Kidney (tissue), 13 donors: ENCODE measurements at regions not wholly inside any gene's neighbourhood (a gene's known extent, or its start where the extent isn't known, plus 50 kb on each side); places are given as distances from the start of the nearest gene placed in this dataset.
"Not testable (repeated sequence)": the region's sequence is repeated elsewhere in the genome, so short reads cannot be mapped to it uniquely, and the experiment has no call there.

ENCODE experiments used
- DNase-seq, 5 donors: peaks; one replicate each; pipeline ENCODE4 v3.0.0-alpha.2; 2013 to 2020
- FAIRE-seq: peaks from 2 replicates; lab custom pipeline; 2012; peaks lifted over from hg19 to GRCh38; lab: Jason Lieb, UNC
- H3K27ac ChIP-seq, 2 donors: one replicate each; pipeline ENCODE4 v1.7.0; 2013; ENCODE audit warnings: low read depth in 2 of 2, low read length in 2 of 2, inconsistent platforms in 1 of 2
- H3K27me3 ChIP-seq: one replicate; pipeline ENCODE4 v1.7.1; 2013; ENCODE audit warnings: low read length, inconsistent platforms; ENCODE audit not compliant: control insufficient read depth, insufficient read depth
- H3K36me3 ChIP-seq, 3 donors: one replicate each; pipeline versions ENCODE4 v1.7.0 to v1.7.1; 2013; ENCODE audit warnings: low read length in 3 of 3, control low read depth in 1 of 3, inconsistent platforms in 1 of 3; ENCODE audit not compliant: insufficient read depth in 3 of 3, control insufficient read depth in 2 of 3
- H3K4me1 ChIP-seq, 3 donors: one replicate each; pipeline versions ENCODE4 v1.7.0 to v1.7.1; 2013; ENCODE audit warnings: low read length in 3 of 3, inconsistent platforms in 1 of 3, low read depth in 1 of 3; ENCODE audit not compliant: control insufficient read depth in 2 of 3, insufficient read depth in 2 of 3
- H3K4me3 ChIP-seq, 3 donors: one replicate each; pipeline versions ENCODE4 v1.7.0 to v1.8.1; 2013; ENCODE audit warnings: low read length in 3 of 3, control low read depth in 1 of 3, inconsistent platforms in 1 of 3
- H3K9ac ChIP-seq, 3 donors: one replicate each; pipeline versions ENCODE4 v1.7.0 to v1.7.1; 2013; ENCODE audit warnings: low read length in 3 of 3, control low read depth in 1 of 3, inconsistent platforms in 1 of 3
- H3K9me3 ChIP-seq, 3 donors: one replicate each; pipeline versions ENCODE4 v1.7.0 to v1.7.1; 2013; ENCODE audit warnings: low read length in 3 of 3, control low read depth in 1 of 3, inconsistent platforms in 1 of 3; ENCODE audit not compliant: control insufficient read depth in 2 of 3, insufficient read depth in 1 of 3
- intact Hi-C: fragments of 100-400 bp; cut with DNase I; formaldehyde crosslinking; loops from one replicate; pipeline ENCODE4 v1.11.1; 2022
- TF ChIP-seq, protein P1 (sequence below): IDR thresholded peaks from 3 replicates; pipeline ENCODE4 v1.5.1; 2012; ENCODE audit warnings: mild to moderate bottlenecking, moderate library complexity, borderline replicate concordance; ENCODE audit not compliant: insufficient read depth; ENCODE audit errors: extremely low read depth
- donor health status: control.
- donor health status: control.
- donor health status: control.
- donor health status: control.
- donor health status: control.
- donor health status: DM: yes; HTN: yes; CAD: no.
- donor health status: Normal renal cell carcinoma (clear cell type).

DNA sequence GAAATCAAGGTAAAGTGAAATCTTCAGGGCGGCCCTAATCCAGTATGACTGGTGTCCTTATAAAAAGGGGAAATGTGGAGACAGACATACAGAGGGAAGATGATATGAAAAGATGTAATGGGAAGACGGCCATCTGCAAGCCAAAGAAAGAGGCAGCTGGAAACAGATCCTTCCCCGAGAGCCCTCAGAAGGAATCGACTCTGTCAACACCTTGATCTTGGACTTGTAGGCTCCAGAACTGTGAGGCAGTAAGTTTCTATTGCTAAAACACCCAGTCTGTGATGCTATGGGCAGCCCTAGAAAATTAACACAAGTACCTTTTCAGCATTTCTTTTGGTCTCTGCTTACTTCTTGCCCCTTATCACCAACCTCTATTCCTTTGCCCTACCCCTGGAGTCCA lies 174.7 kb upstream of the TPM1 start:
- Histone ChIP-seq H3K27ac (no peak overlapping the region), H3K27me3 (no peaks in the 10 kb centered on the region), H3K4me1 (no peaks in the 10 kb centered on the region), H3K9ac (no peak overlapping the region), H3K36me3 (no peaks in the 10 kb centered on the region), H3K4me3 (no peak overlapping the region), H3K9me3 (peaks cover 0 to 4% (median 0%) of the 10 kb centered on the region in 3 donors)
- intact Hi-C loops = no loop called here
- TF ChIP-seq, protein P1, sequence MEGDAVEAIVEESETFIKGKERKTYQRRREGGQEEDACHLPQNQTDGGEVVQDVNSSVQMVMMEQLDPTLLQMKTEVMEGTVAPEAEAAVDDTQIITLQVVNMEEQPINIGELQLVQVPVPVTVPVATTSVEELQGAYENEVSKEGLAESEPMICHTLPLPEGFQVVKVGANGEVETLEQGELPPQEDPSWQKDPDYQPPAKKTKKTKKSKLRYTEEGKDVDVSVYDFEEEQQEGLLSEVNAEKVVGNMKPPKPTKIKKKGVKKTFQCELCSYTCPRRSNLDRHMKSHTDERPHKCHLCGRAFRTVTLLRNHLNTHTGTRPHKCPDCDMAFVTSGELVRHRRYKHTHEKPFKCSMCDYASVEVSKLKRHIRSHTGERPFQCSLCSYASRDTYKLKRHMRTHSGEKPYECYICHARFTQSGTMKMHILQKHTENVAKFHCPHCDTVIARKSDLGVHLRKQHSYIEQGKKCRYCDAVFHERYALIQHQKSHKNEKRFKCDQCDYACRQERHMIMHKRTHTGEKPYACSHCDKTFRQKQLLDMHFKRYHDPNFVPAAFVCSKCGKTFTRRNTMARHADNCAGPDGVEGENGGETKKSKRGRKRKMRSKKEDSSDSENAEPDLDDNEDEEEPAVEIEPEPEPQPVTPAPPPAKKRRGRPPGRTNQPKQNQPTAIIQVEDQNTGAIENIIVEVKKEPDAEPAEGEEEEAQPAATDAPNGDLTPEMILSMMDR = no peak
- DNase-seq (no peak), FAIRE-seq (no peak)

DNA sequence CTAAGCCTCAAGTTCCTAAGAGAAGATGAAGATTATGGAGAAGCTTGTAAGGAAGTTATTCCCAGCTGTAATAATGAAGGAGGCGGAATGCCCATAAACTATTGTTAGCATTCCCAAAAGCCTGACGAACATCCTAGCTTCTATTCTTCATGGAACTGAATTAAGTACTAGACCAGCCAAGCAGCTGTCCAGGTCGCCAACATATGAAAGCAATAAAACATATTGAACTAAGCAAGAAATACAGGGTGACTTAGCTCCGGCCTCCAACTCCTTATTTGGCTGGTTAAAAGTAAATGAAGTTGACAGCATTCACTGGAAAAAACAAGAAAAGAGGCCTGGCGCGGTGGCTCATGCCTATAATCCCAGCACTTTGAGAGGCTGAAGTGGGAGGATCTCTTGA lies 174.0 kb upstream of the TPM1 start:
- TF ChIP-seq, protein P1 = no peak
- DNase-seq = peak in 1 of 5 donors; percentile 51
- intact Hi-C loops = no loop called here
- Histone ChIP-seq H3K4me1 (no peaks in the 10 kb centered on the region), H3K9ac (no peak overlapping the region), H3K4me3 (no peak overlapping the region), H3K27ac (no peak overlapping the region), H3K36me3 (no peaks in the 10 kb centered on the region), H3K27me3 (no peaks in the 10 kb centered on the region), H3K9me3 (peaks cover 0 to 4% (median 0%) of the 10 kb centered on the region in 3 donors)
- no peak for FAIRE-seq

- no peak overlapping the region for H3K9ac ChIP-seq
- DNase-seq (no peak), FAIRE-seq (no peak)
- H3K27ac ChIP-seq = no peak overlapping the region
- peaks cover 0 to 4% (median 0%) of the 10 kb centered on the region in 3 donors for H3K9me3 ChIP-seq
- no peaks in the 10 kb centered on the region for H3K27me3 ChIP-seq
- intact Hi-C loops = no loop called here
- TF ChIP-seq, protein P1 = no peak
- H3K36me3 ChIP-seq = no peaks in the 10 kb centered on the region
- H3K4me1 ChIP-seq = no peaks in the 10 kb centered on the region
- no peak overlapping the region for H3K4me3 ChIP-seq
Observed at GRCh38 chr15:62869116-62869515, 173.4 kb upstream of the TPM1 start.

DNA sequence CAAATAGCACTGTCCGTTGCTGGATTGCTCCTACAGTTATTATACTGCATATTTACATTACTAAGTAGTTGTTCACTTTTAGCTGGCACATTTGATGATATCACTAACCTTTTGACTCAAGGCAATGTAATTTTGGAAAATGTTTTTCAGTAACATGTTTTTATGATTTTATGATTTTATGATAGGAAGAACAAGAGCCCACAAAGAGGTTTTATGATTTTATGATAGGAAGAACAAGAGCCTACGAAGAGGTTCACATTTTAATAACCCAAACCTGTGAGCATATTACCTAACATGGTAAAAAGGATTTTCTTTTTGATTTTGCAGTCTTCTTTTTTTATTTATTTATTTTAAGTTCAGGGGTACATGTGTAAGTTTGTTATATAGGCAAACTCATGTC lies 172.3 kb upstream of the TPM1 start:
- Histone ChIP-seq H3K9me3 (peaks cover 0 to 4% (median 0%) of the 10 kb centered on the region in 3 donors), H3K4me3 (no peak overlapping the region), H3K4me1 (no peaks in the 10 kb centered on the region), H3K27me3 (no peaks in the 10 kb centered on the region), H3K9ac (no peak overlapping the region), H3K36me3 (no peaks in the 10 kb centered on the region), H3K27ac (no peak overlapping the region)
- TF ChIP-seq, protein P1 = no peak
- no peak for FAIRE-seq
- no peak for DNase-seq
- intact Hi-C loops = no loop called here

DNA sequence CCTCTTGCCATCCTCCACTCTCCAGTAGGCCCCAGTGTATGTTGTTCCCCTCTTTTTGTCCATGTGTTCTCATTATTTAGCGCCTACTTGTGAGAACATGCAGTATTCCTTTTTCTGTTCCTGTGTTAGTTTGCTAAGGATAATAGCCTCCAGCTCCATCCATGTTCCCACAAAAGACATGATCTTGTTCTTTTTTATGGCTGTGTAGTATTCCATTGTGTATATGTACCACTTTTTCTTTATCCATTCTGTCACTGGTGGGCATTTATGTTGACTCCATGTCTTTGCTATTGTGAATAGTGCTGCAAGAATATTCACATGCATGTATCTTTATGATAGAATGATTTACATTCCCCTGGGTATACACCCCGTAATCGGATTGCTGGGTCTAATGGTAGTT lies 171.8 kb upstream of the TPM1 start:
- H3K9me3 ChIP-seq, H3K27ac ChIP-seq, H3K36me3 ChIP-seq, H3K27me3 ChIP-seq, H3K4me1 ChIP-seq, DNase-seq, H3K4me3 ChIP-seq, intact Hi-C loops, H3K9ac ChIP-seq, FAIRE-seq: not testable (repeated sequence)
